ENCODE measurements at regions not wholly inside any gene's neighbourhood (a gene's known extent, or its start where the extent isn't known, plus 50 kb on each side); places are given as distances from the start of the nearest gene placed in this dataset.

GRCh38 chr20:39190666-39191570, 228.8 kb downstream of the DHX35 start:
- no peaks in the 10 kb centered on the region for H3K79me2 ChIP-seq (ENCODE audit: insufficient read depth, low read length)
- H3K4me2 ChIP-seq (ENCODE audit: low read depth, low read length, poor library complexity, severe bottlenecking) = no peak overlapping the region
- no peak overlapping the region for H2AFZ ChIP-seq (ENCODE audit: low read length)
- H3K36me3 ChIP-seq (ENCODE audit: insufficient read depth, low read length) = no peaks in the 10 kb centered on the region
- no peak overlapping the region for H3K9ac ChIP-seq (ENCODE audit: low read depth, low read length, poor library complexity, severe bottlenecking)
- no peaks in the 10 kb centered on the region for H3K9me2 ChIP-seq (replicated peaks; ENCODE audit: low read depth, low read length)
- H4K20me1 ChIP-seq (ENCODE audit: insufficient read depth, low read length, poor library complexity, severe bottlenecking) = no peaks in the 10 kb centered on the region
- H3F3A ChIP-seq (ENCODE audit: low read depth) = no peaks in the 10 kb centered on the region
- TF ChIP-seq, protein P1, sequence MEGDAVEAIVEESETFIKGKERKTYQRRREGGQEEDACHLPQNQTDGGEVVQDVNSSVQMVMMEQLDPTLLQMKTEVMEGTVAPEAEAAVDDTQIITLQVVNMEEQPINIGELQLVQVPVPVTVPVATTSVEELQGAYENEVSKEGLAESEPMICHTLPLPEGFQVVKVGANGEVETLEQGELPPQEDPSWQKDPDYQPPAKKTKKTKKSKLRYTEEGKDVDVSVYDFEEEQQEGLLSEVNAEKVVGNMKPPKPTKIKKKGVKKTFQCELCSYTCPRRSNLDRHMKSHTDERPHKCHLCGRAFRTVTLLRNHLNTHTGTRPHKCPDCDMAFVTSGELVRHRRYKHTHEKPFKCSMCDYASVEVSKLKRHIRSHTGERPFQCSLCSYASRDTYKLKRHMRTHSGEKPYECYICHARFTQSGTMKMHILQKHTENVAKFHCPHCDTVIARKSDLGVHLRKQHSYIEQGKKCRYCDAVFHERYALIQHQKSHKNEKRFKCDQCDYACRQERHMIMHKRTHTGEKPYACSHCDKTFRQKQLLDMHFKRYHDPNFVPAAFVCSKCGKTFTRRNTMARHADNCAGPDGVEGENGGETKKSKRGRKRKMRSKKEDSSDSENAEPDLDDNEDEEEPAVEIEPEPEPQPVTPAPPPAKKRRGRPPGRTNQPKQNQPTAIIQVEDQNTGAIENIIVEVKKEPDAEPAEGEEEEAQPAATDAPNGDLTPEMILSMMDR (conservative IDR thresholded peaks at IDR 0.05; ENCODE audit: low read length) = no peak
- TF ChIP-seq EZH2phosphoT487 (IDR thresholded peaks at IDR 0.05; ENCODE audit: borderline replicate concordance) = no peak
- H3K4me3 ChIP-seq (ENCODE audit: low read length, poor library complexity, severe bottlenecking) = no peak overlapping the region
- H3K9me3 ChIP-seq (ENCODE audit: insufficient read depth, low read depth, low read length) = no peaks in the 10 kb centered on the region
- H3K27me3 ChIP-seq (ENCODE audit: insufficient read depth, low read length, poor library complexity, severe bottlenecking) = no peaks in the 10 kb centered on the region
- no peaks in the 10 kb centered on the region for H3K4me1 ChIP-seq (ENCODE audit: insufficient read depth, low read length, poor library complexity, severe bottlenecking)

GRCh38 chr20:39188266-39188765, 226.2 kb downstream of the DHX35 start:
- no peaks in the 10 kb centered on the region for H3K36me3 ChIP-seq (ENCODE audit: insufficient read depth, low read length)
- H3K4me2 ChIP-seq (ENCODE audit: low read depth, low read length, poor library complexity, severe bottlenecking) = no peak overlapping the region
- no peaks in the 10 kb centered on the region for H3K4me1 ChIP-seq (ENCODE audit: insufficient read depth, low read length, poor library complexity, severe bottlenecking)
- no peak overlapping the region for H2AFZ ChIP-seq (ENCODE audit: low read length)
- no peak overlapping the region for H3K4me3 ChIP-seq (ENCODE audit: low read length, poor library complexity, severe bottlenecking)
- H3K79me2 ChIP-seq (ENCODE audit: insufficient read depth, low read length) = no peaks in the 10 kb centered on the region
- H3F3A ChIP-seq (ENCODE audit: low read depth) = no peaks in the 10 kb centered on the region
- H3K27me3 ChIP-seq (ENCODE audit: insufficient read depth, low read length, poor library complexity, severe bottlenecking) = no peaks in the 10 kb centered on the region
- H3K9me3 ChIP-seq (ENCODE audit: insufficient read depth, low read depth, low read length) = peaks cover 6% of the 10 kb centered on the region; the same call in 1 of the 2 replicates
- no peak for TF ChIP-seq EZH2phosphoT487 (IDR thresholded peaks at IDR 0.05; ENCODE audit: borderline replicate concordance)
- TF ChIP-seq, protein P1 (conservative IDR thresholded peaks at IDR 0.05; ENCODE audit: low read length) = no peak
- H3K9me2 ChIP-seq (replicated peaks; ENCODE audit: low read depth, low read length) = no peaks in the 10 kb centered on the region
- no peaks in the 10 kb centered on the region for H4K20me1 ChIP-seq (ENCODE audit: insufficient read depth, low read length, poor library complexity, severe bottlenecking)
- no peak overlapping the region for H3K9ac ChIP-seq (ENCODE audit: low read depth, low read length, poor library complexity, severe bottlenecking)

GRCh38 chr20:39181490-39181889, 219.3 kb downstream of the DHX35 start:
- no peaks in the 10 kb centered on the region for H3K36me3 ChIP-seq (ENCODE audit: insufficient read depth, low read length)

More at GRCh38 chr20:39181490-39181889, 219.3 kb downstream of the DHX35 start:
- TF ChIP-seq EZH2phosphoT487 (IDR thresholded peaks at IDR 0.05; ENCODE audit: borderline replicate concordance) = no peak
- TF ChIP-seq, protein P1 (conservative IDR thresholded peaks at IDR 0.05; ENCODE audit: low read length) = no peak
- H3F3A ChIP-seq (ENCODE audit: low read depth) = no peaks in the 10 kb centered on the region
- peaks cover 6% of the 10 kb centered on the region; the same call in 1 of the 2 replicates for H3K9me3 ChIP-seq (ENCODE audit: insufficient read depth, low read depth, low read length)
- H3K79me2 ChIP-seq (ENCODE audit: insufficient read depth, low read length) = no peaks in the 10 kb centered on the region
- H3K9me2 ChIP-seq (replicated peaks; ENCODE audit: low read depth, low read length) = no peaks in the 10 kb centered on the region
- no peak overlapping the region for H3K4me2 ChIP-seq (ENCODE audit: low read depth, low read length, poor library complexity, severe bottlenecking)
- no peaks in the 10 kb centered on the region for H4K20me1 ChIP-seq (ENCODE audit: insufficient read depth, low read length, poor library complexity, severe bottlenecking)
- no peaks in the 10 kb centered on the region for H3K4me1 ChIP-seq (ENCODE audit: insufficient read depth, low read length, poor library complexity, severe bottlenecking)
- no peak overlapping the region for H3K9ac ChIP-seq (ENCODE audit: low read depth, low read length, poor library complexity, severe bottlenecking)
- no peak overlapping the region for H2AFZ ChIP-seq (ENCODE audit: low read length)
- H3K4me3 ChIP-seq (ENCODE audit: low read length, poor library complexity, severe bottlenecking) = no peak overlapping the region
- no peaks in the 10 kb centered on the region for H3K27me3 ChIP-seq (ENCODE audit: insufficient read depth, low read length, poor library complexity, severe bottlenecking)
